ENCODE measurements at regions not wholly inside any gene's neighbourhood (a gene's known extent, or its start where the extent isn't known, plus 50 kb on each side); places are given as distances from the start of the nearest gene placed in this dataset.

- no peak for DNase-seq (ENCODE audit: low spot score in 2 of 2)
- no peaks in the 10 kb centered on the region for H3K27me3 ChIP-seq
- H3K9me3 ChIP-seq: no peaks in the 10 kb centered on the region
- H3K4me1 ChIP-seq: peaks cover 9% of the 10 kb centered on the region
- H3K36me3 ChIP-seq: no peaks in the 10 kb centered on the region
- TF ChIP-seq POLR2AphosphoS5 (IDR thresholded peaks at IDR 0.05): no peak
- no peak for TF ChIP-seq EP300 (IDR thresholded peaks at IDR 0.05)
- no peak for TF ChIP-seq POLR2A (IDR thresholded peaks at IDR 0.05)
- no peak for TF ChIP-seq CTCF (IDR thresholded peaks at IDR 0.05)
- H3K4me3 ChIP-seq: no peak overlapping the region
- H3K27ac ChIP-seq: peak overlapping the region; percentile 42
These were observed 455.9 kb upstream of the NR2F2 start for GRCh38 chr15:95874637-95875036.

- WGBS: 30% methylated on average over 7 of the region's 7 CpGs
- Histone ChIP-seq H3K9me3 (no peaks in the 10 kb centered on the region), H3K27ac (peak overlapping the region; percentile 42)
These were observed 455.3 kb upstream of the NR2F2 start for GRCh38 chr15:95875121-95875643.

GRCh38 chr15:95880031-95880570 lies 450.4 kb upstream of the NR2F2 start:
- no peaks in the 10 kb centered on the region for H3K36me3 ChIP-seq
- TF ChIP-seq EP300 (IDR thresholded peaks at IDR 0.05): no peak
- no peak for TF ChIP-seq POLR2A (IDR thresholded peaks at IDR 0.05)
- no peak for TF ChIP-seq CTCF (IDR thresholded peaks at IDR 0.05)
- no peak for TF ChIP-seq POLR2AphosphoS5 (IDR thresholded peaks at IDR 0.05)
- no peaks in the 10 kb centered on the region for H3K9me3 ChIP-seq
- H3K27ac ChIP-seq: peak overlapping the region; percentile 14
- H3K27me3 ChIP-seq: no peaks in the 10 kb centered on the region
- WGBS: 67% methylated on average over 6 of the region's 6 CpGs
- no peak overlapping the region for H3K4me3 ChIP-seq
- H3K4me1 ChIP-seq: no peaks in the 10 kb centered on the region
- no peak for DNase-seq (ENCODE audit: low spot score in 2 of 2)

More at GRCh38 chr15:95875121-95875643, 455.3 kb upstream of the NR2F2 start:
- Histone ChIP-seq H3K27me3 (no peaks in the 10 kb centered on the region), H3K36me3 (no peaks in the 10 kb centered on the region), H3K4me3 (no peak overlapping the region), H3K4me1 (peaks cover 9% of the 10 kb centered on the region)
- no peak for DNase-seq (ENCODE audit: low spot score in 2 of 2)
- TF ChIP-seq POLR2AphosphoS5 (IDR thresholded peaks at IDR 0.05) (no peak), CTCF (IDR thresholded peaks at IDR 0.05) (no peak), POLR2A (IDR thresholded peaks at IDR 0.05) (no peak), EP300 (IDR thresholded peaks at IDR 0.05) (no peak)

GRCh38 chr15:95880630-95881029 lies 449.9 kb upstream of the NR2F2 start:
- DNase-seq (ENCODE audit: low spot score in 2 of 2): no peak
- Histone ChIP-seq H3K9me3 (no peaks in the 10 kb centered on the region), H3K4me3 (no peak overlapping the region), H3K36me3 (no peaks in the 10 kb centered on the region), H3K27ac (no peak overlapping the region), H3K27me3 (no peaks in the 10 kb centered on the region), H3K4me1 (no peaks in the 10 kb centered on the region)
- no peak for TF ChIP-seq EP300 (IDR thresholded peaks at IDR 0.05)
- TF ChIP-seq CTCF (IDR thresholded peaks at IDR 0.05): no peak
- no peak for TF ChIP-seq POLR2A (IDR thresholded peaks at IDR 0.05)
- TF ChIP-seq POLR2AphosphoS5 (IDR thresholded peaks at IDR 0.05): no peak
- WGBS: 50% methylated on average over 2 of the region's 2 CpGs

- Histone ChIP-seq H3K27me3 (no peaks in the 10 kb centered on the region), H3K27ac (no peak overlapping the region), H3K9me3 (no peaks in the 10 kb centered on the region), H3K4me1 (no peaks in the 10 kb centered on the region), H3K36me3 (no peaks in the 10 kb centered on the region), H3K4me3 (no peak overlapping the region)
- no peak for DNase-seq (ENCODE audit: low spot score in 2 of 2)
- 87% methylated on average over 6 of the region's 6 CpGs for WGBS
- no peak for TF ChIP-seq CTCF (IDR thresholded peaks at IDR 0.05)
- TF ChIP-seq POLR2A (IDR thresholded peaks at IDR 0.05): no peak
- no peak for TF ChIP-seq EP300 (IDR thresholded peaks at IDR 0.05)
- TF ChIP-seq POLR2AphosphoS5 (IDR thresholded peaks at IDR 0.05): no peak
These were observed 447.4 kb upstream of the NR2F2 start for GRCh38 chr15:95883064-95883463.

Data from suprapubic skin (tissue), 4 donors.